A673 (cell line): ENCODE measurements at regions not wholly inside any gene's neighbourhood (a gene's known extent, or its start where the extent isn't known, plus 50 kb on each side); places are given as distances from the start of the nearest gene placed in this dataset.

ENCODE experiments used
- BruUV-seq: library from RNA; stranded (reverse); fragments of 400-500 nt; replicated peaks from 2 replicates; lab custom pipeline; 2021; lab: Mats Ljungman, UMichigan
- CTCF ChIA-PET: fragments of 300-600 bp; sonication (Branson Sonifier 250); formaldehyde crosslinking; loops from one replicate; lab custom pipeline; 2022; ENCODE audit warnings: antibody characterized with exemption; lab: Charles Lee
- POLR2A ChIA-PET: fragments of 300-600 bp; sonication (Branson Sonifier 250); formaldehyde crosslinking; loops from one replicate; lab custom pipeline; 2022; ENCODE audit warnings: antibody characterized with exemption; ENCODE audit not compliant: low non-redundant PET; lab: Charles Lee
- DNase-seq: peaks from one replicate; pipeline ENCODE4 v3.0.0-alpha.2; 2015; ENCODE audit warnings: low spot score
- H3K27ac ChIP-seq: fragments of 200-600 bp; sonication (generic); 2 replicates; pipeline ENCODE4 v1.5.1; 2016; ENCODE audit warnings: mixed run types, low read depth, mild to moderate bottlenecking, mixed read lengths, antibody characterized with exemption, low read length; ENCODE audit not compliant: poor library complexity, severe bottlenecking
- H3K27me3 ChIP-seq: fragments of 200-600 bp; sonication (generic); replicated peaks from 2 replicates; pipeline ENCODE4 v1.6.1; 2017; ENCODE audit warnings: mixed run types, low read depth, mild to moderate bottlenecking, mixed read lengths, antibody characterized with exemption, low read length; ENCODE audit not compliant: insufficient read depth, poor library complexity
- H3K36me3 ChIP-seq: fragments of 200-600 bp; sonication (generic); 2 replicates; pipeline ENCODE4 v1.6.1; 2016; ENCODE audit warnings: mixed run types, mild to moderate bottlenecking, mixed read lengths, antibody characterized with exemption, low read length; ENCODE audit not compliant: insufficient read depth, poor library complexity, severe bottlenecking
- H3K4me1 ChIP-seq: fragments of 200-600 bp; sonication (generic); 2 replicates; pipeline ENCODE4 v1.6.1; 2017; ENCODE audit warnings: mixed run types, mild to moderate bottlenecking, mixed read lengths, antibody characterized with exemption, low read length; ENCODE audit not compliant: insufficient read depth, poor library complexity, severe bottlenecking
- H3K4me3 ChIP-seq: fragments of 200-600 bp; sonication (generic); 2 replicates; pipeline ENCODE4 v1.5.1; 2016; ENCODE audit warnings: low read depth, mixed run types, mild to moderate bottlenecking, mixed read lengths, low read length; ENCODE audit not compliant: poor library complexity, severe bottlenecking
- H3K9me3 ChIP-seq: fragments of 200-600 bp; sonication (generic); 2 replicates; pipeline ENCODE4 v1.6.1; 2016; ENCODE audit warnings: mixed run types, low read depth, mild to moderate bottlenecking, mixed read lengths, antibody characterized with exemption, low read length; ENCODE audit not compliant: poor library complexity, severe bottlenecking
- EZH2 ChIP-seq: fragments of 200-600 bp; sonication (generic); IDR thresholded peaks from 2 replicates; pipeline ENCODE4 v1.6.1; 2017; ENCODE audit warnings: borderline replicate concordance, low read depth, mild to moderate bottlenecking, mixed read lengths, antibody characterized with exemption, low read length; ENCODE audit not compliant: poor library complexity, severe bottlenecking
- intact Hi-C: fragments of 100-400 bp; cut with micrococcal nuclease; formaldehyde crosslinking; loops from one replicate; pipeline ENCODE4 v1.10.0; 2022; ENCODE audit not compliant: unreplicated experiment
- TF ChIP-seq, protein P1 (sequence below): fragments of 300-800, 200-600 bp; sonication (generic); conservative IDR thresholded peaks from 2 replicates; pipeline ENCODE4 v1.5.1; 2017; ENCODE audit warnings: low read depth, mild to moderate bottlenecking, antibody characterized with exemption, low read length, moderate library complexity, mixed read lengths

GRCh38 chr18:38572554-38573111 is 1007.0 kb upstream of the CELF4 start:
- POLR2A ChIA-PET, result no interaction called here
- H3K27ac ChIP-seq, result no peak overlapping the region
- H3K9me3 ChIP-seq, result no peaks in the 10 kb centered on the region
- CTCF ChIA-PET, result no interaction called here
- no peaks in the 10 kb centered on the region for H3K4me1 ChIP-seq
- H3K4me3 ChIP-seq, result no peak overlapping the region
- no peak for DNase-seq
- BruUV-seq, result no TSS peak
- no peak for TF ChIP-seq EZH2
- TF ChIP-seq, protein P1, sequence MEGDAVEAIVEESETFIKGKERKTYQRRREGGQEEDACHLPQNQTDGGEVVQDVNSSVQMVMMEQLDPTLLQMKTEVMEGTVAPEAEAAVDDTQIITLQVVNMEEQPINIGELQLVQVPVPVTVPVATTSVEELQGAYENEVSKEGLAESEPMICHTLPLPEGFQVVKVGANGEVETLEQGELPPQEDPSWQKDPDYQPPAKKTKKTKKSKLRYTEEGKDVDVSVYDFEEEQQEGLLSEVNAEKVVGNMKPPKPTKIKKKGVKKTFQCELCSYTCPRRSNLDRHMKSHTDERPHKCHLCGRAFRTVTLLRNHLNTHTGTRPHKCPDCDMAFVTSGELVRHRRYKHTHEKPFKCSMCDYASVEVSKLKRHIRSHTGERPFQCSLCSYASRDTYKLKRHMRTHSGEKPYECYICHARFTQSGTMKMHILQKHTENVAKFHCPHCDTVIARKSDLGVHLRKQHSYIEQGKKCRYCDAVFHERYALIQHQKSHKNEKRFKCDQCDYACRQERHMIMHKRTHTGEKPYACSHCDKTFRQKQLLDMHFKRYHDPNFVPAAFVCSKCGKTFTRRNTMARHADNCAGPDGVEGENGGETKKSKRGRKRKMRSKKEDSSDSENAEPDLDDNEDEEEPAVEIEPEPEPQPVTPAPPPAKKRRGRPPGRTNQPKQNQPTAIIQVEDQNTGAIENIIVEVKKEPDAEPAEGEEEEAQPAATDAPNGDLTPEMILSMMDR, result no peak
- H3K36me3 ChIP-seq, result no peaks in the 10 kb centered on the region
- intact Hi-C loops, result no loop called here
- H3K27me3 ChIP-seq, result no peaks in the 10 kb centered on the region

- DNase-seq, result no peak
- Histone ChIP-seq H3K36me3 (no peaks in the 10 kb centered on the region), H3K4me3 (no peak overlapping the region), H3K27me3 (no peaks in the 10 kb centered on the region), H3K9me3 (no peaks in the 10 kb centered on the region), H3K27ac (no peak overlapping the region), H3K4me1 (no peaks in the 10 kb centered on the region)
- no TSS peak for BruUV-seq
- TF ChIP-seq EZH2, result no peak
- TF ChIP-seq, protein P1, result no peak
- intact Hi-C loops, result no loop called here
- POLR2A ChIA-PET, result no interaction called here
- CTCF ChIA-PET, result no interaction called here
These were observed 1006.1 kb upstream of the CELF4 start for GRCh38 chr18:38571651-38572050.

GRCh38 chr18:38565513-38565912 is 999.9 kb upstream of the CELF4 start:
- ChIA-PET CTCF (interaction anchor here (0.5 kb wide), 1 partner anchor 161 kb away, joined by 6 read pairs; no protein-coding TSS in a partner anchor), POLR2A (no interaction called here)
- Histone ChIP-seq H3K36me3 (no peaks in the 10 kb centered on the region), H3K27ac (no peak overlapping the region), H3K27me3 (no peaks in the 10 kb centered on the region), H3K9me3 (no peaks in the 10 kb centered on the region), H3K4me1 (no peaks in the 10 kb centered on the region), H3K4me3 (no peak overlapping the region)
- no peak for TF ChIP-seq EZH2
- TF ChIP-seq, protein P1, result no peak
- no peak for DNase-seq
- no TSS peak for BruUV-seq
- intact Hi-C loops, result no loop called here
